ENCODE measurements at regions not wholly inside any gene's neighbourhood (a gene's known extent, or its start where the extent isn't known, plus 50 kb on each side); places are given as distances from the start of the nearest gene placed in this dataset.
"Not testable (repeated sequence)": the region's sequence is repeated elsewhere in the genome, so short reads cannot be mapped to it uniquely, and the experiment has no call there.

GRCh38 chr4:97132435-97132834, 1010.8 kb downstream of the STPG2 start:
- no peak for DNase-seq (ENCODE audit: low read depth)
- no peak for TF ChIP-seq CTCF (IDR thresholded peaks at IDR 0.05; ENCODE audit: insufficient read depth, low read length)
- no peak overlapping the region for H3K4me3 ChIP-seq (ENCODE audit: low read depth, low read length)

GRCh38 chr4:97134456-97134855, 1008.8 kb downstream of the STPG2 start:
- TF ChIP-seq CTCF (IDR thresholded peaks at IDR 0.05; ENCODE audit: insufficient read depth, low read length), result no peak
- no peak overlapping the region for H3K4me3 ChIP-seq (ENCODE audit: low read depth, low read length)
- DNase-seq (ENCODE audit: low read depth), result no peak

GRCh38 chr4:97139791-97140190, 1003.5 kb downstream of the STPG2 start:
- H3K4me3 ChIP-seq (ENCODE audit: low read depth, low read length), result no peak overlapping the region
- DNase-seq (ENCODE audit: low read depth), result no peak
- no peak for TF ChIP-seq CTCF (IDR thresholded peaks at IDR 0.05; ENCODE audit: insufficient read depth, low read length)

- no peak overlapping the region for H3K4me3 ChIP-seq (ENCODE audit: low read depth, low read length)
- DNase-seq (ENCODE audit: low read depth), result no peak
- no peak for TF ChIP-seq CTCF (IDR thresholded peaks at IDR 0.05; ENCODE audit: insufficient read depth, low read length)
These were observed 1002.7 kb downstream of the STPG2 start for GRCh38 chr4:97140545-97140944.

- not testable (repeated sequence) for H3K4me3 ChIP-seq (ENCODE audit: low read depth, low read length); DNase-seq (ENCODE audit: low read depth)
These were observed 1001.9 kb downstream of the STPG2 start for GRCh38 chr4:97141332-97141731.

GRCh38 chr4:97142410-97142809, 1000.9 kb downstream of the STPG2 start:
- DNase-seq (ENCODE audit: low read depth), result no peak
- TF ChIP-seq CTCF (IDR thresholded peaks at IDR 0.05; ENCODE audit: insufficient read depth, low read length), result no peak
- H3K4me3 ChIP-seq (ENCODE audit: low read depth, low read length), result no peak overlapping the region

- DNase-seq (ENCODE audit: low read depth), result no peak
- H3K4me3 ChIP-seq (ENCODE audit: low read depth, low read length), result no peak overlapping the region
- no peak for TF ChIP-seq CTCF (IDR thresholded peaks at IDR 0.05; ENCODE audit: insufficient read depth, low read length)
These were observed 1000.4 kb downstream of the STPG2 start for GRCh38 chr4:97142893-97143292.

All from fibroblast of the aortic adventitia (primary cell).